Epidermal melanocyte (primary cell): ENCODE measurements at regions not wholly inside any gene's neighbourhood (a gene's known extent, or its start where the extent isn't known, plus 50 kb on each side); places are given as distances from the start of the nearest gene placed in this dataset.

Source experiments
- DNase-seq: peaks from one replicate; pipeline ENCODE4 v3.0.0; 2011; ENCODE audit warnings: low spot score; ENCODE audit not compliant: insufficient read length

DNA sequence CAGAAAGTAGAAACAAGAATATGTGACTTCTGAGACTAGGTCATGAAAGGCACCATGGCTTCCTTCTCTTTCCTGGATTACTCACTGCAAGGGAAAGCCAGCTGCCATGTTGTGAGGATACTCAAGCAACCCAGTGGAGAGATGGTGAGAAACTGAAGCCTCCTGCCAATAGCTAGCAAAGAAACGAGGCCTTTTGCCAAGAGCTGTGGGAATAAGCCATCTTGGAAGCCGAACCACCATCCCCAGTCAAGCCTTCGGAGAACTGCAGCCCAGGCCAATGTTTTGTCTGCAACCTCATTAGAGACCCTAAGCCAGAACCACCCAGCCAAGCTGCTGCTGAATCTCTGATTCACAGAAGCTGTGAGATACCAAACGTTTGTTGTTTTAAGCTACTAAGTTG, 104.7 kb upstream of the CRHR1 start:
- DNase-seq, result no peak

DNA sequence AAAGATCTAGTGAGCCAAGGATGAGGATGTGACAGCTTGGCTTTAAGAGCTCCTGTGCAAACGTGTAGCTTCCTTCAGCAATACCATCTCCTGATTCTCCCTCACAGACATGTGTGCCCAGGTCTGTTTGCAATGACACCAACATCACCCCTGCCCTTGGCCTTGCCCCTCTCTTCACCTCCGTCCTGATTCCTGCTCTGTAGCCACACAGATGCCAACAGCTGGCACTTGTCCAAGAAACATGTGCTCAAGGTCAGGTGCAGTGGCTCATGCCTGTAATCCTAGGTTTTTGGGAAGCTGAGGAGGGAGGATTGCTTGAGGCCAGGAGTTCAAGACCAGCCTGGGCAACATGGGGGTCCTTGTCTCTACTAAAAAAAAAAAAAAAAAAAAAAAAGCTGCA, 103.8 kb upstream of the CRHR1 start:
- no peak for DNase-seq

DNA sequence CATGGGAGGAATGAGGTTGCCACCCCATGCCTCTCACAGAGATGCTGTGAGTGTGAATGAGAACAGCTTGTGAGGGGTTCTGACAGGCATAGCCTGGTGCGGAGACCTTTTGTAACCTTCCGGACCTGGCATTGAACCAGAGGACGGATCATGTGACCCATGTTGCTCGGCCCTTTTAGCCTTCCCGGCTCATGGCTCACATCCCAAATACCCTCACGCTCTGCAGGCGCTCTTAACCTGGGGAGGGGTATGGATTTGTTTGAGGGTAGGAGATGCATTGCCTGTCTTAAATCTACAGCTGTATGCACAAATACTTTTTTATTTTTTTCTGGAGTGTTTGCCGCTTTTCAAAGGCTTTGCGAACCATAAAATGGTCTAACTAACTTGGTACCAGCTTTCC, 102.4 kb upstream of the CRHR1 start:
- DNase-seq, result no peak

DNA sequence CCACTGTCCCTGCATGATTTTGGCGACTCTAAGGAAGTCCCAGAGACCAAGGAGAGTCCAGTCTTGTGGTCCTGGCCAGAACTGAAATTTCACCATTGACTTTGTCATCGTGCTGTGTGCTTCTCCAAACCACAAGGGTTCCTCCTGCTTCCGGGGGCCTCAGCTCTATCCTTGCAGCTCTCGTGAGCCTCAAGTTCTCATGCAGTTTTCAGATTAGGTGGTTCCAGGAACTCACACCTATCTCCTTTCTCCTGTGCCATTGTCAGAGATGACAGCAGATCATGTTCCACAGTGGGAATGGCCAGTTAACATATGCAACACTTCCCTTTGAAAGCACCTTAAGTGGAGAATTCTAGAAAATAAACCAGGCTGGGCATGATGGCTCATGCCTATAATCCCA, 97.9 kb upstream of the CRHR1 start:
- no peak for DNase-seq

DNA sequence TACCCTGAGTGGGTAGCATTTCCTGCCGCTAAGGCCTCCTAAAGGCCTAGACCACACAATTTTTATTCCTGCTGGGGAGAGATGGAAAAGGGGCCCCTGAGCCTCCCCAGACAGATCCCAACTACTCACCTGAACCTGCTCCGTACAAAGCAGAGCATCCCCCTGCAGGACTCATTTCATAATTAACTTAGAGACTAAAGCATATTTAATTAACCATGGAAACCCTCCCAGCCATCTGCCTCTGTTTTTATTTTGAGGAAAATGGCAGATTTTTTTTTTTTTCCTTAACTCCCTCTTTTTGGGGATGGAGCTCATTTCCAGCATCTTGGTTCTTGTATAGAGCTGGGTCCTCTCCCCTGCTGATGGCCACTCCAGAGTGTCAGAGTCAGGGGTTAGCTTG, 96.5 kb upstream of the CRHR1 start:
- DNase-seq, result no peak

DNA sequence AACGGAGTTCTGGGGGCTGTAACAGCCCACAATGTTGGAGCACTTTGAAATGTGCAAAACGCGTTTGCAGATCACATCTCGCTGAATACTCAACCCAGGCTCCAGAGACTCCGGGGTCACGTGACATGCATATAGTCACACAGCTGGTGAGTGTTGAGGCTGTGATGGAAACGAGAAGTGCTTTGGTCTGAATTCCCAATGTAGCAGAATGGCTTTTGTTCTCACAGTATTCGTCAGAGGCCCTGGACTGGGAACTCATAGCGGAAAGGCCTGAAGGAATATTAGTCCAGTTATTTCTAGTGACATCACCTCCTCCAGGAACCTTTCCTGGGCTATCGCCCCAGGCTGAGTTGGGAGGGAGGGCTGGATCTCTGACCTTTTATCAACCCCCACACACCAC, 95.8 kb upstream of the CRHR1 start:
- DNase-seq, result no peak

DNA sequence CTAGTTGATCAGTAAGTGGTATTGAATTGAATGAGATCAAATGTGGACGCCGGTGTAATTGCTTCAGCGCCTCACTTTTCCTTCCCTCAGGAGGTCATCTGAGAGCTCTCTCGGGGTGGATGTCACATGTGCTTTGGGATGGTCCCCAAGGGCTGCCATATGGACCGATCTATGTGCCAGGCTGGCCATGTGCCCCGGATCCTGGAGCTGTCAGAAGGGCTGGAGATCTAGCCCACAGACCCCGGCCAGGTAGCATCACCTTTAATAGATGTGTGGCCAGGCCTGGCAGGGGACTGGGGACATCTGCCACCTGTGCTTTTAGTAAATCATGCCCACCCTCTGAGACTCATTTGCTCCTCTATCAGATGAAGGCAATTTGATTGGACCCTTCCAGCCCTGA, 95.3 kb upstream of the CRHR1 start:
- no peak for DNase-seq

DNA sequence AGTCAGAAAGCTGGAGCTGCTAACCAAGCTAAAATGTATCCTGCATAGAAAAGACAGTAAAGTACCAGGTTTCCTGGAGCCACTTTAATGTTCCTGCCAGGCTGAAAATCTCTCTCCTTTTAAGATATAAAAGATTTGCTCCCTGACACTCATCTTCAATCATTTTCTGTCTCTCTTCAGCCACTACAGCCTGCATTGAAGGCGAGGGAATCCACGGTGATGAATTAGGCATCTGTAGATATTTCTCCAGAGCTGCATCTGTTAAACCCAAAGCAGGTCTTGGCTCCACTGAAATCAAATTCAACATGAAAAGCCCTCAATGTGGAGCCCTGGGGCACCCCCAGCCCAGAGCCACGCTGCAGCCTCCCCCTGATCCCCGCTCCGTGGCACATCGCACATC, 94.7 kb upstream of the CRHR1 start:
- no peak for DNase-seq

DNA sequence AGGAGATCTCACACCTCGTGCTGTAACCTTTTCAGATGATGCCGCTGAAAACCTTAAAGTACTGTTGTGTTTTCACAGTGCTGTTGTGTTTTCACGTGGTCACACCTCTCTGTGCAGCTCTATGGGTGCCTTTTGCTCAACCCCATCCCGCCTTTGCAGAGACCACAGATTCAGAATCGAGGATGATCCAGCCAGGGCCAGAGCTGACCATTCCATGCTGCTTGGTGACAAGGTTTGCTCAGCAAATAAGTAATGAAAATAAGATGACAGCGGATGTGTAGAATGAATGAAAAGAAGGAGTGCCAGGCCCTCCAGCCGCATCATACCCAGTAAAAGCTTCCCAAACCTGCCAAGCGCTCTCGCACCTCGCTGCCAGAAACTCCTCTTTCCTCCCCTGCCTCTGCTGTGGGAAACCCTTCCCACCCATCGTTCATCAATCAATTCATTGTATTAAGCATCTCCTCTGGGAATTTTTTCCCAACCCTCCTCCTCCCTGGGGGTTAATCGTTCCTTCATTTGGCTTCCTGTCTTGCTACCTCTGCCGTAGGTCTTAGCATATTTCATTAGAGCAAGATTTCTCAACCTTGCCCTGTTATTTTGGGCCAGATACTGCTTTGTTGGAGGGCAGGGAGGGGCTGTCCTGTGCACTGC, 93.4 kb upstream of the CRHR1 start:
- no peak for DNase-seq

DNA sequence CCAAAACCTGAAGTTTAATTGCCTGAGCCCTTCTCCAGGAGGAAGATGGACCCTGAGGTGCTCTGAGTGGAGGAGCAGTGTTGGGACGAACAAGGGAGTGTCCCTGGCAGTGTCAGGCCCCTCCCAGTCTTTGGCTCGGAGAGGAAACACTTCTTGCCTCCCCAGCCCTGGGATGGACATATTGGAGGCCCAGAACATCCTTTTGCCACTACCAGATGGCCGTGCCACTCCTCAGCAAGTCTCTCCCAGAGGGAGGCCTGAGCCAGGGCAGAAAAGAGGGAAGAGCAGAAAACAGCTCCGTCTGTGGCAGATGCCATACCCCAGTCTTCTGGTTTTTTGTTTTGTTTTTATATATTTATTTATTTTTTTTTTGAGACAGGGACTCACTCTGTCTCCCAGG, 91.5 kb upstream of the CRHR1 start:
- DNase-seq, result no peak

DNA sequence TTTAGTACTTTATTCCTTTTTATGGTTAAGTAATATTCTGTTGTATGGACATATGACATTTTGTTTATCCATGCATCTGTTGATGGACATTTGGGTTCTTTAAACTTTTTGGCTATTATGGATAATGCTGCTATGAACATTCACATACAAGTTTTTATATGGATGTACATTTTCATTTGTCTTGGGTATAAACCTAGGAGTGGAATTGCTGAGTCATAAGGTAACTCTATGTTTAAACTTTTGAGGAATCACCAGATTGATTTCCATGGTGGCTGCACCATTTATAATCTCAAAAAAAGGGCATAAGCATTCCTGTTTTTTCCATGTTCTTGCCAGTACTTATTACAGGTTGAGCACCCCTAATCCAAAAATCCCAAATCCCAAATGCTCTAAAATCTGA, 90.3 kb upstream of the CRHR1 start:
- DNase-seq, result no peak

DNA sequence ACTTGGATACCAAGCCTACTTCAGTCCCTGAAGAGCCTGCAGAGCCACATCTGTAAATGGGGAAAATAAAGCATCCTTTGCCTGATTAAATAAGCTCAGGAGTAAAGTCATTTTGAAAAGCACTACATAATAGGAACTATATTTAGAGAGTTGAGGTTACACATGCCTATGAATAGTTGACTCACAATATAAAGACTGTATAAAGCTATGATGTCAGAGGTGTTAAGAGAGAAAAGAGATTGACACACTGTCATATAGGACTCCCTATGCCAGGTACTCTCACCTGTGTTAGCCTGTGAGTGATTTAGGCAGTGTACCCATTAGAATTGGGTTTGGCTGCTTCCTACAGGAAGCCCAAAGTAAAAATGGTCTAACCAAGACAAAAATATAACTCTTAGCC, 87.7 kb upstream of the CRHR1 start:
- no peak for DNase-seq

DNA sequence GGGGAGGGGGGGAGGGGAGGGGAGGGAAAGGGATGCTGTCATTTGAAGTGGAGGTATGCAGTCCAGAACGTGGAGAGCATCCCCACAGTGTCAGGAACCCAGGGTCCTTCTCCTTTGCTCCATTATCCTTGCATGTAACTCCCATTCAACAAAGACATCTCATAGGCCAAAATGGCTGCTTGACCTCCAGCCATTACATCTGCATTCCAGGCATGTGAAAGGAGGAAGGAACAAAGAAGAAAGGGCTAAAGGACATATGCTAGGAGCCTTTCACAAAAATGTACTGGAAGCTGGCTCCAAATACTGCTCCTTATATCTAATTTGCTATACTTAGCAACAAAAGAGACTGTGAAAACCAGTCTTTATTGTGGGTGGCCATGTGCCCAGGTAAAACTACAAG, 87.0 kb upstream of the CRHR1 start:
- no peak for DNase-seq

DNA sequence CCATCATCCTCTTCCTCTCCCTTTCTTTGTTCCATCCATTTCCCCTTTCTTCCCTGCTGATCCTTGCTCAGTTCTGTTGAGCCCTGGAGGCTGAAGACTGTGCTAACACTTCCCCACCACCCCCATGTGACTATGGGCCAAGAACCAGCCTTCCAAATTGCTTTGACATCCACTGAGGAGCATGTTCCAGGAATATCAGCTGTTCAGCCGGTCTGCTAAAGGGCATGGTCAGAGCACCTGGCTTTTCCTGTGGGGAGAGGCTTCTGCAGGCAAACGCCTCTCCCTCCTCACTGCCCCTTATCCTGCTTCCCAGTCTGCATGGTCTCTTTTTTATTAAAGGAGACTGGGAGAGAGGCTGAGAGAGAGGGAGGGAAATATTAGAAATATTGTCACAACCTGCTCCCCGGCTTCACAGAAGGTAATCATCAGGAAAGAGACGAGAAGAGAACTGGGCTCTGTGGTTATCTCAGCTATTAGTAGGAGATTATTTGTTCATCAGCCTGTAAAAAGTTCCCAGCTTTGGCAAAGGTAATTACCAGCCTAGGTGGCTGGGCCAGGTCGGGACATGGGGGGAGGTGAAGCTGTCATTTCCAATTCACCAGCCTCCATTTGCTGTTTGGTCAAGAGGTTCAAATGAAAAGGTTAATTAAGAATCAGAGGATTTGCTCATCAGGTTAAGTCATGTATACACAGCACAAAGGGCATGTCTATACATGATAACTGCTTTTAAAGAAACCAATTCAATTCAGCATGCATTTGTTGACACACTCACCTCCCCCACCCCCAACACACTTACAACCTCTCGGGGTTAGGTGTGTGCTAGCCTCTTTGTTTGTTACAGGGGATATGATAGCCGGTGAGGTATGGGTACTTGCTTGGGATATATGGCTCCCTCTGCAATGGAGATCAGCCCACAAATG, 83.7 kb upstream of the CRHR1 start:
- DNase-seq, result no peak

DNA sequence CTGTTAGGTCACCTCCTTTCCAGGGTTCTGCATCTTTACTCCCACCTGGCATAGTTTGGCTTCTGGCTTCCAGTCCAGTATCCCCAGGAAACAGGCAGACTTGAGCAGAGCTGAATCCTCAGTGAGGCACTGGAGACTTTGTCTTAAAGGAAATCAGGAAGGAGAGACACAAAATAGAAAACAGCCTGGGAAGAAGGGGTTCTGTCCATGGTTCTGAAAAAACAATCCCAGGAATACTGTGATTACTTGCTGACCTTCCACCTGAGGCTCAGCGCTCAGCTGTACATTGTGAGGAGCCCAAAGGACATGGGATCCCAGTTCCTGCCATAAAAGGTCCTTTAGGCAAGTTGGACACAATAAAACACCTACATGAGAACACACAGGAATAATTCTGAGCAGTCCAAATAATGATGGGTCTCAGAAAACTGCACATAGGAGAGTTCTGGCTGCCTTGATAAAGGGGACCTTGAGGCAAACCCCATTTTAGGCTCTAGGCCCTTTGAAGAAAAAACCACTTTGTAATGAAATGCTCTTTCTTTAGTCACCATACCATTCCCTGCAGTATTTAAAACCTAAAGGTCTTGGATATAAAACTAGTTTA, 81.4 kb upstream of the CRHR1 start:
- no peak for DNase-seq

DNA sequence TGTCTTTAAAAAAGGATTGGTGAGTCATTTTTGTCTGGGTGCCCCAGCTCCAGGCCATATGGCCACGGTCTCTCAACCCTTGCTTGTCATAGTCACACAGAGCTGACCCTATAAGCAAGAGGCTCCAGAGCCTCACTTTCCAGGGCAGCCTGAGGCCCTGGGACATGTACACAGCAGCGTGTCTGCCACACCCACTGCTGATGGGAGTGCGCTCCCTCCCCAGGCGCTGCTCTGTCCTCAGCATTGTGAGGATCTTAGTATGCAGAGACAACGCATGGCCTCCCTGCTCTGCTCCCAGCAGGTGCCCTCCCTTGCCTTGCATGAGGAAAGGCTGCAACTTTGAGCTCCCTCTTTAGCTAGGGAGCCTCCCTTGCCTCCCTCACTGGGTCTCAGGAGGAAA, 80.8 kb upstream of the CRHR1 start:
- no peak for DNase-seq

DNA sequence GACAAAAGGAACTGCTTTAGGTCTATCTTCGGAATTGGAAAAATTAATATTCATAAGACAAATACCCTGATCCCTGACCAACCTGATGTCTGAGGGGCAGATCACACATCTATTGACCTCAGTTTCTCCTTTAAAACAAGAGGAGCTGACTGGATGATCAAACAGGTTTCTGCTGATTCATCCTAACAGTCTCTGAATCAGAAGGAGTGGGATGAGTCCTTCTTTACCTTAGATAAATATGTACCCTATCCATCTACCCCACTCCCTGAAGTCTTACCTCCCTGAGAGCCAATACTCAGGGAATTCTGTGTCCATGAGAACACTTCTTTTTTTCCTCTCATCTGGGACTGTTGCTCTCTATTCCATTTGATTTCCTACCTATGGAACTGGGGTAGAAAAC, 80.3 kb upstream of the CRHR1 start:
- DNase-seq, result no peak

DNA sequence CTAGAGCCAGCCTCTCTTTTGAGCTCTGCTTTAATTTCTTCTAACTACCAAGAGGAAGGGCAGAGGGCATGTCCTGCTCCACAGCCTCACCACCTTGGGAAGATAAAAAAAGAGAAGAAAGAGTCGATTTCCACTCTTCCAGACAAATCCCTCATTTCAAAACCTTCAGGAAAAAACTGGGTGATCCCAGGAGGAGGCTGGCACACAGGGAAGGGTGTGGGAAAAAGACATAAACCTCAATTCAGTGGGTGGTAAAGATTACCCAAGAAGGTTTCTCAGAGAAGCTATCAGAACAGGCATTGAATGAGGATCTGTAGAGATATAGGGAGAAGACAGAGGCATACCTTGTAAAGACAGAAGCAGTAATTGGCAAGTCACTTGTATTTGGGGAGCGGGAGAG, 79.9 kb upstream of the CRHR1 start:
- DNase-seq, result no peak

DNA sequence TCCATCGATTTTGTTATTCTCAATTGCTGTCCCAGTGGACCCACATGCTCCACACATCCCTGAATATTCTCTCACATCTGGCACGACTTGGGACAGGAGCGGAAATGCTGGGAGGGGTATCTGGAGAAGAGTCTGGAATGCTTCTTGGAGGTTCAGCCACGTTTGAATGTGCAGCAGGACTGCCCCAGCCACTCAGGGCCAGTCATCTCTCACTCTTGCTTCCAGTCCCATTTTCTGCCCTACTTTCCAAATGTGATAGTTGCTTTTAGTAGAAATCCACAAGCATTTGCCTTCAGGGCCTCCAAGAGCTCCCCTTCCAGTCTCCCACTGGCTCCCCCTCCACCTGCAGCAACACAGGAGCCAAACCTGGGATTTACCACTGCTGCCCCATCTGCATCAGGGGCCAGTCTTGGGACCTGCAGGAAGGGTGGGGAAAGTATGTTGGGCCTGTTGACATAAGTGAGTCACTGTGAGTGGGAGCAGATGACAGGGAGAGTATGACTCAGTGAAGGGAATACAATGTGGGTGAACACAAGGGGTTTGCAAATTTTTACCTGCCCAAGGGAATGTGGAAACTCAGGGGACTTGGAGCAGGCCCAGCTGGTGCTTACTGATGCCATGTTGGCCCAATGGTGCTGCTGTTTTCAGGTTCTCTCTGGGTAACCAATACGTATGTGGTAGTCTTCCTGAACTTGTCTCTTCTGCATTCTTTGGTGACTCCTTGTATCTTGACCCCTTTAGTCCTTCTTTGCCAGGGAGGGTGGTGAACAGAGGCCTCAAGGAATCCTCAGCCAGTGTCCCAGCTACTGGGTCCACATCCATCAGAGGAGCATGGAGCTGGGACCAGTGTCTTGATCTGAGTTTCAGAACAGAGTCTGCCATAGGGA, 78.8 kb upstream of the CRHR1 start:
- no peak for DNase-seq

DNA sequence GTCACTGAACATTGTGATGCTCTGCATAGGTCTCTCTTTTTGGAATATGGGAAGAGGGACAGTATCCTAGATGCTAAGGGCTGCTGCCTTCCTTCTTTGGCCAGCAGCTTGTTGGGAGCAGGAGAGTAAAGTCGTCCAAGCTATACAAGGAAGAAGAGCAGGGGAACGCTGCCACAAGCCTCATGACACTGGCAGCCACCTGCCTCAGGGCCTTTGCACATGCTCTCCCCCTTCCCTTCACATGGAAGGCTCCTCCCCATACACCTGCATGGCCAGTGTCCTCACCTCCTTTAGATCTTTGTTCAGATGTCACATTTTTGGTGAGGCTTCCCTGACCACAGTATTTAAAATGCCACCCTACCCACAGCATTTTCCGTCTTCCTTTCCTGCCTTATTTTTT, 78.1 kb upstream of the CRHR1 start:
- DNase-seq, result no peak

DNA sequence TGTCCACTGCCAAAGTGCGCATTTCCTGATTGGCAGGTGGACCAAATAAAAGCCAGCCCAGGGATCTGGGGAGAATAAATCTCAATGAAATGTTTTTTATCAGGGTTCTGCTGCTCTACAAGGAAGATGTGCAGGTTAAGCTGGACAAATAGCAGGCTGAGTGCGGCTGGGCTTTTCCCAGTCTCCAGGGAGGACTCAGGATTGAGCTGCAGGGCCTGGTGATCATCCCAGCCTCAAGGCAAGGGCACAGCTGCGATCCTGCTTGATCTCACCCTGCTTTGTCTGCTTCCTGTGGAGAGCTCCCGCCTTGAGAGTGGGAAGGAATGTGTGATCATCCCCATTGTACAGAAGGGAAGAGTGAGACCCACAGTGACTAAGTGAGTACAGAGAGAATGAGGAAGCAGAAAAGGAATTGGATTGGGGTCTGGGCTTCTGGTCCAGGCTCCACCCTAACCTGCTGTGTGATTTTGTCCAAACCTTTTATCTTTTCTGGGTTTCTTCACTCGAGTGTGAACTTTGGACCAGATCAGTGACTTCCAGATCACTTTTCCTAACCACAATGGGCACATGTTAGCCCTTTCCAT, 75.3 kb upstream of the CRHR1 start:
- DNase-seq, result no peak
